HCT116 (cell line): ENCODE measurements at regions not wholly inside any gene's neighbourhood (a gene's known extent, or its start where the extent isn't known, plus 50 kb on each side); places are given as distances from the start of the nearest gene placed in this dataset.

Experiments
- RAD21 ChIP-seq: IDR thresholded peaks from 2 replicates; pipeline ENCODE4 v1.6.1; 2012; ENCODE audit warnings: low read depth, mild to moderate bottlenecking
- TF ChIP-seq, protein P1 (sequence below), 3 experiments: fragments of 200-600 bp in 1 of 3; sonication (generic) in 1 of 3; IDR thresholded peaks in 2 of 3; conservative IDR thresholded peaks in 1 of 3; 2 replicates each; pipeline ENCODE4 v1.5.1; 2012 to 2017; ENCODE audit warnings: low read depth in 2 of 3, low read length in 2 of 3, antibody characterized with exemption in 1 of 3, borderline replicate concordance in 1 of 3, control low read depth in 1 of 3, mild to moderate bottlenecking in 1 of 3, mixed read lengths in 1 of 3, mixed run types in 1 of 3, moderate library complexity in 1 of 3; ENCODE audit not compliant: insufficient read depth in 1 of 3

DNA sequence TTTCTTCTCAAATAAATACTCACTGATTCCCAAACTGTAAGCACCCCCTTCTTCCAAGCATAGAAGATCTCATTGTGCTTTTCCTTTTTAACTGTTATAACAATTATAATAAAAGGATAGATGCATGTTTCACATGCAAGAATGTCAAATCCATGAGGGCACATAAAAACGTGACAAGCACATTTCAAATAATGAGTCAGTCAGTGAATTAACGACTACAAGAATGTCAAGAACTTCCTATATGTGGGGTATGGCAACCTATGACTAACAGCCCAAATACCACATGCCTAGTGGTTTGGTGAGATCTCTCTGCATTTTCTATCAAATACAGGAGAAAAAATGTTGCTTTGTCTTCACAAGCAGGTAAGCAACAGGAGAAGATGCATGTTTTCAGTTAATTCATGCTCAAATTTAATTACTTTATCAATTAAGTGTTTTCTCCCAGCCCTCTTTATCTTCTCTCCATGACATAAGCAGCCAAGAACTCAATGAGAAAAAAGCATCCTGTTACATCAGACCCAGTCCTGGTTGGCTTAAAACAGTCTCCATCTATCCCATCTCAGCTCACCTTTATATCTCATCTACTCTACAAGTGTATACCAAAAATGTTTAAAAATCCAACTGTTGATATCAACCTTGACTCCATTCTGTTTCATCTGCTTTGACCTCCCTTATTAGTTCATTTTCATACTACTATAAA, 181.5 kb upstream of the LMCD1 start:
- TF ChIP-seq, protein P1, sequence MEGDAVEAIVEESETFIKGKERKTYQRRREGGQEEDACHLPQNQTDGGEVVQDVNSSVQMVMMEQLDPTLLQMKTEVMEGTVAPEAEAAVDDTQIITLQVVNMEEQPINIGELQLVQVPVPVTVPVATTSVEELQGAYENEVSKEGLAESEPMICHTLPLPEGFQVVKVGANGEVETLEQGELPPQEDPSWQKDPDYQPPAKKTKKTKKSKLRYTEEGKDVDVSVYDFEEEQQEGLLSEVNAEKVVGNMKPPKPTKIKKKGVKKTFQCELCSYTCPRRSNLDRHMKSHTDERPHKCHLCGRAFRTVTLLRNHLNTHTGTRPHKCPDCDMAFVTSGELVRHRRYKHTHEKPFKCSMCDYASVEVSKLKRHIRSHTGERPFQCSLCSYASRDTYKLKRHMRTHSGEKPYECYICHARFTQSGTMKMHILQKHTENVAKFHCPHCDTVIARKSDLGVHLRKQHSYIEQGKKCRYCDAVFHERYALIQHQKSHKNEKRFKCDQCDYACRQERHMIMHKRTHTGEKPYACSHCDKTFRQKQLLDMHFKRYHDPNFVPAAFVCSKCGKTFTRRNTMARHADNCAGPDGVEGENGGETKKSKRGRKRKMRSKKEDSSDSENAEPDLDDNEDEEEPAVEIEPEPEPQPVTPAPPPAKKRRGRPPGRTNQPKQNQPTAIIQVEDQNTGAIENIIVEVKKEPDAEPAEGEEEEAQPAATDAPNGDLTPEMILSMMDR (IDR thresholded peaks at IDR 0.05 in 2 of 3, conservative IDR thresholded peaks at IDR 0.05 in 1 of 3; ENCODE audit: borderline replicate concordance in 1 of 3, insufficient read depth in 1 of 3, low read depth in 2 of 3, low read length in 2 of 3): no peak
- TF ChIP-seq RAD21: no peak
